ENCODE measurements at regions not wholly inside any gene's neighbourhood (a gene's known extent, or its start where the extent isn't known, plus 50 kb on each side); places are given as distances from the start of the nearest gene placed in this dataset.

- CTCF ChIA-PET = no interaction called here
Measured at GRCh38 chr2:150587547-150588505, 100.4 kb upstream of the RND3 start.

GRCh38 chr2:150586858-150587257 is 99.4 kb upstream of the RND3 start:
- Mint-ChIP-seq H3K9me3 (peaks cover 3% of the 10 kb centered on the region), H3K36me3 (ENCODE audit: low read depth) (no peaks in the 10 kb centered on the region), H3K4me3 (no peak overlapping the region), H3K27ac (no peak overlapping the region), H3K4me1 (ENCODE audit: low read depth) (no peaks in the 10 kb centered on the region), H3K27me3 (no peaks in the 10 kb centered on the region)
- DNase-seq = no peak
- Histone ChIP-seq H3K36me3 (ENCODE audit: insufficient read depth, low read length) (no peaks in the 10 kb centered on the region), H3K4me3 (ENCODE audit: low read length) (no peak overlapping the region), H3K27ac (ENCODE audit: low read depth in 1 of 2, low read length in 2 of 2) (no peak overlapping the region), H3K4me1 (ENCODE audit: insufficient read depth, low read length) (no peaks in the 10 kb centered on the region), H3K27me3 (ENCODE audit: control insufficient read depth in 1 of 2, insufficient read depth in 2 of 2, low read length in 2 of 2) (no peaks in the 10 kb centered on the region), H3K9me3 (ENCODE audit: control insufficient read depth in 1 of 2, insufficient read depth in 1 of 2, low read length in 2 of 2) (peaks cover 0 to 3% of the 10 kb centered on the region in 2 experiments)
- ATAC-seq (ENCODE audit: poor library complexity) = no peak
- ChIA-PET POLR2A (no interaction called here), CTCF (no interaction called here)
- intact Hi-C loops (cut with DNase I, micrococcal nuclease) = no loop called here
- no peak for TF ChIP-seq CTCF (IDR thresholded peaks at IDR 0.05)

More at GRCh38 chr2:150587547-150588505, 100.4 kb upstream of the RND3 start:
- POLR2A ChIA-PET = no interaction called here
- H3K36me3 Mint-ChIP-seq (ENCODE audit: low read depth) = no peaks in the 10 kb centered on the region
- H3K27me3 Mint-ChIP-seq = no peaks in the 10 kb centered on the region
- peaks cover 0 to 3% of the 10 kb centered on the region in 2 experiments for H3K9me3 ChIP-seq (ENCODE audit: control insufficient read depth in 1 of 2, insufficient read depth in 1 of 2, low read length in 2 of 2)
- no peak overlapping the region for H3K27ac Mint-ChIP-seq
- no peaks in the 10 kb centered on the region for H3K4me1 ChIP-seq (ENCODE audit: insufficient read depth, low read length)
- no peak overlapping the region for H3K27ac ChIP-seq (ENCODE audit: low read depth in 1 of 2, low read length in 2 of 2)
- no peaks in the 10 kb centered on the region for H3K36me3 ChIP-seq (ENCODE audit: insufficient read depth, low read length)
- no peak for TF ChIP-seq CTCF (IDR thresholded peaks at IDR 0.05)
- no peak for DNase-seq
- intact Hi-C loops (cut with DNase I, micrococcal nuclease) = no loop called here
- no peak overlapping the region for H3K4me3 Mint-ChIP-seq
- no peaks in the 10 kb centered on the region for H3K27me3 ChIP-seq (ENCODE audit: control insufficient read depth in 1 of 2, insufficient read depth in 2 of 2, low read length in 2 of 2)
- peaks cover 3% of the 10 kb centered on the region for H3K9me3 Mint-ChIP-seq
- ATAC-seq (ENCODE audit: poor library complexity) = no peak
- H3K4me3 ChIP-seq (ENCODE audit: low read length) = no peak overlapping the region
- H3K4me1 Mint-ChIP-seq (ENCODE audit: low read depth) = no peaks in the 10 kb centered on the region

- no peaks in the 10 kb centered on the region for H3K4me1 Mint-ChIP-seq (ENCODE audit: low read depth)
- Histone ChIP-seq H3K4me3 (ENCODE audit: low read length) (no peak overlapping the region), H3K4me1 (ENCODE audit: insufficient read depth, low read length) (no peaks in the 10 kb centered on the region), H3K36me3 (ENCODE audit: insufficient read depth, low read length) (no peaks in the 10 kb centered on the region), H3K27ac (ENCODE audit: low read depth in 1 of 2, low read length in 2 of 2) (no peak overlapping the region), H3K9me3 (ENCODE audit: control insufficient read depth in 1 of 2, insufficient read depth in 1 of 2, low read length in 2 of 2) (peaks cover 0 to 3% of the 10 kb centered on the region in 2 experiments), H3K27me3 (ENCODE audit: control insufficient read depth in 1 of 2, insufficient read depth in 2 of 2, low read length in 2 of 2) (no peaks in the 10 kb centered on the region)
- no peak overlapping the region for H3K4me3 Mint-ChIP-seq
- ChIA-PET POLR2A (no interaction called here), CTCF (no interaction called here)
- no peaks in the 10 kb centered on the region for H3K36me3 Mint-ChIP-seq (ENCODE audit: low read depth)
- H3K27ac Mint-ChIP-seq = no peak overlapping the region
- peaks cover 3% of the 10 kb centered on the region for H3K9me3 Mint-ChIP-seq
- DNase-seq = no peak
- no peak for TF ChIP-seq CTCF (IDR thresholded peaks at IDR 0.05)
- intact Hi-C loops (cut with DNase I, micrococcal nuclease) = no loop called here
- no peaks in the 10 kb centered on the region for H3K27me3 Mint-ChIP-seq
- no peak for ATAC-seq (ENCODE audit: poor library complexity)
Measured at GRCh38 chr2:150585221-150585971, 97.9 kb upstream of the RND3 start.

Measured in CD4-positive, alpha-beta T cell (primary cell).